ENCODE measurements at regions not wholly inside any gene's neighbourhood (a gene's known extent, or its start where the extent isn't known, plus 50 kb on each side); places are given as distances from the start of the nearest gene placed in this dataset.

GRCh38 chr9:86854898-86855523 is 92.3 kb downstream of the GAS1 start:
- H3K4me3 ChIP-seq (ENCODE audit: low read length) = no peak overlapping the region
- no peaks in the 10 kb centered on the region for H3K27me3 ChIP-seq (ENCODE audit: insufficient read depth, low read length)
- no peaks in the 10 kb centered on the region for H3K36me3 ChIP-seq (ENCODE audit: insufficient read depth, low read length)
- no peak overlapping the region for H2AFZ ChIP-seq (ENCODE audit: low read depth, low read length)
- no peaks in the 10 kb centered on the region for H3K9me3 ChIP-seq (ENCODE audit: low read length)
- peaks cover 17% of the 10 kb centered on the region for H3K4me1 ChIP-seq (ENCODE audit: insufficient read depth, low read length)

DNA sequence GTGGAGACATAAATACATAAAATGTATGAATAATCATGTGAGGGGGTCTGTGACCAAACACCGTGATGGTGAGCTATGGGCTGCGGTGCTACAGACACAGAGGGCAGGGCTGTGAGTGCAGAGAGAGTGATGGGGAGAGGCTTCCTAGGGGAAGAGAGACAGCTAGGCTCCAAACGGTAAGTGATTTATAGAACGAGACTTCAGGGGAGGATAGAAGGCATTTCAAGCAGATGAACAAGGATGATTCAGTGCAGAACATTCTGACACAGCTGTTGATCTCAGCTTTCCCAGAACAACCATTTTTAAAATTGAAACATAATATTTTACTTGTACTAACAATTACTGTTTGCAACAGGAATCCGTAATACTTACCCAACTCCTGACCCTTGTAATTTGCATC is 100.7 kb downstream of the GAS1 start:
- no peaks in the 10 kb centered on the region for H3K9me3 ChIP-seq (ENCODE audit: low read length)
- no peaks in the 10 kb centered on the region for H3K36me3 ChIP-seq (ENCODE audit: insufficient read depth, low read length)
- H2AFZ ChIP-seq (ENCODE audit: low read depth, low read length) = no peak overlapping the region
- H3K4me1 ChIP-seq (ENCODE audit: insufficient read depth, low read length) = no peaks in the 10 kb centered on the region
- no peaks in the 10 kb centered on the region for H3K27me3 ChIP-seq (ENCODE audit: insufficient read depth, low read length)
- H3K4me3 ChIP-seq (ENCODE audit: low read length) = no peak overlapping the region

DNA sequence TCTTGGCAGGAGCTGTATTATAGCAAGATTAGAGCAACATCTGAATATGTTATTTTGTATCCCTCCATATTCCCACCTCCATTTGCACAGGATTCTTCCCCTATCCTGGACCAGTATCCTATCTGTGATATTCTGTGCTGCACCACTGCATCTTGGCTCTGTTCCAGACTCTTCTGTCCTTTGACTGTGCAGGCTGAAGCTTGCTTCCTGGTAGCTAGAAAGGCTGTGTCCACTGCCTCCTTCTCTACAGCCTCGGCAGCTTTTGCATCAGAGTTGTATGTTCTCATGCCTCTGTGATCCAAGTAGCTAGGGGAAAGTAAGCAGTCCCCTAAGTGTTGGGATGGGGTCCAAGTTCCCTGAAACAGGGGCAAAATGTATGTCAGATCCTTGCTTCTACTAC is 104.1 kb downstream of the GAS1 start:
- Histone ChIP-seq H3K9me3 (ENCODE audit: low read length) (no peaks in the 10 kb centered on the region), H3K4me1 (ENCODE audit: insufficient read depth, low read length) (no peaks in the 10 kb centered on the region), H3K36me3 (ENCODE audit: insufficient read depth, low read length) (no peaks in the 10 kb centered on the region), H3K4me3 (ENCODE audit: low read length) (no peak overlapping the region), H3K27me3 (ENCODE audit: insufficient read depth, low read length) (no peaks in the 10 kb centered on the region), H2AFZ (ENCODE audit: low read depth, low read length) (no peak overlapping the region)

GRCh38 chr9:86842573-86842972 is 104.7 kb downstream of the GAS1 start:
- Histone ChIP-seq H3K9me3 (ENCODE audit: low read length) (no peaks in the 10 kb centered on the region), H3K36me3 (ENCODE audit: insufficient read depth, low read length) (no peaks in the 10 kb centered on the region), H3K4me3 (ENCODE audit: low read length) (no peak overlapping the region), H3K27me3 (ENCODE audit: insufficient read depth, low read length) (peaks cover 4% of the 10 kb centered on the region), H3K4me1 (ENCODE audit: insufficient read depth, low read length) (no peaks in the 10 kb centered on the region), H2AFZ (ENCODE audit: low read depth, low read length) (no peak overlapping the region)

GRCh38 chr9:86839522-86839921 is 107.8 kb downstream of the GAS1 start:
- H3K36me3 ChIP-seq (ENCODE audit: insufficient read depth, low read length) = no peaks in the 10 kb centered on the region
- no peak overlapping the region for H3K4me3 ChIP-seq (ENCODE audit: low read length)
- H3K4me1 ChIP-seq (ENCODE audit: insufficient read depth, low read length) = no peaks in the 10 kb centered on the region
- H3K9me3 ChIP-seq (ENCODE audit: low read length) = no peaks in the 10 kb centered on the region
- no peak overlapping the region for H2AFZ ChIP-seq (ENCODE audit: low read depth, low read length)
- peaks cover 4% of the 10 kb centered on the region for H3K27me3 ChIP-seq (ENCODE audit: insufficient read depth, low read length)

DNA sequence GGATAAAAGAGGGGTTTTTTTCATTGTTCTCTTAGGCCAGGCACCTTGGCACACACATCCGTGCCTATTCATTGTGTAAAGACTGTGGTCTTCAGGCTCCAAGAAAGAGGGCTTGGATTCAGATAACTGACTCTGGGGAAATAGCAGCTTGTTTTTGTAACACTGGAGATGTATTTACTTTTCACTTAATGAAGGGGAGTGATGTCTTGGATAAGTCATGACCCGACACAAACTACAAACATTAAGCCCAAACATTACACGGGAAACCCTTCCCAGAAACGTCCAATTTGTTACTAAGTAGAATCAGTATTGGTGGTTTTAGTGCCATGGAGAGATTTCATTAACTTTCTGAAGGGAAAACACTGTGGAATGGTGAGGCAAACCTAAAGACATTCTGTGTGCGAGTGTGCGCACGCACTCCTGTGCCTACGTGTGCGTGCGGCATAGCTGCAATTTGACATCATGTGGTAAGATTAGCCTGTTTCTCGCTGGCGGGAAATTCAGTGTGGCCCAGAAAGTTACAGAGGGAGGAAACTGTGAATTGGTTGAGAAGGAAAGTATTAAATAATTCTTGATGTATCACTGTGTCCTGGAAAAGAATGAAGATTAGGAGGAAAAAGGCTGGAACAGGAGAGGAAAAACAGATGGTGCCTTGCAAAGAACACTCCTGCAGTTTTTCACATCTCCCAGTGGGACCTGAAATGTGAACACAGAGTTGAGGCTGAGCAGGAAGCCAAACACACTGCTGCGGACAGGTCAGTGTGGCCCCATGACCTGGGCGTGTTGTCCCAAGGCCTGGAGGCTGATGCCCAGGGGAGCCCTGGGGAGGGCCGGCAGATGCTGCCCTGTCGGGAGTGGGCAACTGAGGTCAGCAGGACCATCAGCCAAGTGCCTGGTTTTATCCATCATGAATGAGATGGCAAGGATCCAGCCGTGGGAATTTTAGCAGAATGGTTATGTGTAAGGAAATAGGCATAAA is 108.5 kb downstream of the GAS1 start:
- Histone ChIP-seq H2AFZ (ENCODE audit: low read depth, low read length) (no peak overlapping the region), H3K27me3 (ENCODE audit: insufficient read depth, low read length) (peaks cover 4% of the 10 kb centered on the region), H3K4me1 (ENCODE audit: insufficient read depth, low read length) (no peaks in the 10 kb centered on the region)

DNA sequence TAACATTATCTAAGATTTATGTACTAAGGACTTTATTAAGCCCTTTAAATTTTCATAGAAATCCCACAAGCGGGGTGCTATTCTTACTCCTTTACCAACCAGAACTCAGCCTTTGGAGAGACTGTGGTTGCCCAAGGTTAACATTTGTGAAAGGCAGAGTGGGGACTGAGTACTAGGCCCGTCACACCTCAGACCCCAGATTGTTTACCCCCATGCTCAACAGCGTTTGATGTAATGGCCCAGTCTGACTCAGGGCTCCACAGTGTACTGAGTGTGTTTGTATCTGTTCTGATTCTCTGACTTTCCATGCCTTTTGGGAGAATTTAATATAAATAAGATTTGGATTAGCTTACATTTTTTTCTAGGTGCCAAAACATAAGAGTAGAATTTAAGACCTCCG is 110.0 kb downstream of the GAS1 start:
- Histone ChIP-seq H3K27me3 (ENCODE audit: insufficient read depth, low read length) (peaks cover 4% of the 10 kb centered on the region), H3K4me1 (ENCODE audit: insufficient read depth, low read length) (no peaks in the 10 kb centered on the region)

More for the DNA sequence above, 108.5 kb downstream of the GAS1 start:
- Histone ChIP-seq H3K9me3 (ENCODE audit: low read length) (no peaks in the 10 kb centered on the region), H3K36me3 (ENCODE audit: insufficient read depth, low read length) (no peaks in the 10 kb centered on the region), H3K4me3 (ENCODE audit: low read length) (no peak overlapping the region)

GRCh38 chr9:86836797-86837196 is 110.5 kb downstream of the GAS1 start:
- Histone ChIP-seq H3K27me3 (ENCODE audit: insufficient read depth, low read length) (peaks cover 4% of the 10 kb centered on the region), H3K4me1 (ENCODE audit: insufficient read depth, low read length) (no peaks in the 10 kb centered on the region), H3K9me3 (ENCODE audit: low read length) (no peaks in the 10 kb centered on the region), H2AFZ (ENCODE audit: low read depth, low read length) (no peak overlapping the region), H3K4me3 (ENCODE audit: low read length) (no peak overlapping the region), H3K36me3 (ENCODE audit: insufficient read depth, low read length) (no peaks in the 10 kb centered on the region)

More for the DNA sequence above, 110.0 kb downstream of the GAS1 start:
- no peaks in the 10 kb centered on the region for H3K9me3 ChIP-seq (ENCODE audit: low read length)
- H2AFZ ChIP-seq (ENCODE audit: low read depth, low read length) = no peak overlapping the region
- no peaks in the 10 kb centered on the region for H3K36me3 ChIP-seq (ENCODE audit: insufficient read depth, low read length)
- no peak overlapping the region for H3K4me3 ChIP-seq (ENCODE audit: low read length)

- H3K36me3 ChIP-seq (ENCODE audit: insufficient read depth, low read length) = no peaks in the 10 kb centered on the region
- H3K4me3 ChIP-seq (ENCODE audit: low read length) = no peak overlapping the region
- H3K4me1 ChIP-seq (ENCODE audit: insufficient read depth, low read length) = no peaks in the 10 kb centered on the region
- H3K27me3 ChIP-seq (ENCODE audit: insufficient read depth, low read length) = peaks cover 4% of the 10 kb centered on the region
- no peaks in the 10 kb centered on the region for H3K9me3 ChIP-seq (ENCODE audit: low read length)
- H2AFZ ChIP-seq (ENCODE audit: low read depth, low read length) = no peak overlapping the region
Measured at GRCh38 chr9:86836266-86836665, 111.0 kb downstream of the GAS1 start.

GRCh38 chr9:86830356-86830755 is 117.0 kb downstream of the GAS1 start:
- H3K27me3 ChIP-seq (ENCODE audit: insufficient read depth, low read length) = peaks cover 11% of the 10 kb centered on the region
- no peaks in the 10 kb centered on the region for H3K36me3 ChIP-seq (ENCODE audit: insufficient read depth, low read length)
- no peak overlapping the region for H2AFZ ChIP-seq (ENCODE audit: low read depth, low read length)
- H3K4me3 ChIP-seq (ENCODE audit: low read length) = no peak overlapping the region
- H3K9me3 ChIP-seq (ENCODE audit: low read length) = no peaks in the 10 kb centered on the region
- no peaks in the 10 kb centered on the region for H3K4me1 ChIP-seq (ENCODE audit: insufficient read depth, low read length)

DNA sequence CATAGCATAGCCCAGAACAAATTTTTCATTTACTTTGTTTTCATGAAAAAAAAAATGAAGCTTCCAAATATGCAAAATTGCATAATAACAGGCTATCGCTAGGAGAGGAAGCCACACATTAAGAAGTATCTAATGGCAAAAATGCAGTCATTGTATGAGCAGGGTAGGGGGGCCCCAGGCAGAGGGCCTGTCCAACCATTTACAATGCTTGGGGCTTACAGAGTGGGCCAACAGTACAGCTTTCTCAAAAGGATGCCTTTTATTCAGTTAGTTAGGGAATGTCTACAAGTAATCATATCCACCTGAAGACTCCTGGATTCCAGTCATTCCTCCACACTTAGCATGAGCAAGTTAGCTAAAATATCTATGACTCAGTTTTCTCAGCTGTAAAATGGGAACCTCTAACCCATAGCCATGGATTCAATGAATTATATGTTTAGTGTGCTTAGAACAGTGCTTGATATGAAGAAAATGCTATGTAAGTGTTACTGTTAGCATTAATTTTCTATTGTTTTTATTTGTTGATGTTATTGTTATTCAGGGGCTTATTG is 117.7 kb downstream of the GAS1 start:
- no peaks in the 10 kb centered on the region for H3K36me3 ChIP-seq (ENCODE audit: insufficient read depth, low read length)

GRCh38 chr9:86828631-86829030 is 118.7 kb downstream of the GAS1 start:
- no peaks in the 10 kb centered on the region for H3K4me1 ChIP-seq (ENCODE audit: insufficient read depth, low read length)
- no peaks in the 10 kb centered on the region for H3K36me3 ChIP-seq (ENCODE audit: insufficient read depth, low read length)
- H2AFZ ChIP-seq (ENCODE audit: low read depth, low read length) = no peak overlapping the region
- no peak overlapping the region for H3K4me3 ChIP-seq (ENCODE audit: low read length)
- H3K27me3 ChIP-seq (ENCODE audit: insufficient read depth, low read length) = peaks cover 14% of the 10 kb centered on the region
- H3K9me3 ChIP-seq (ENCODE audit: low read length) = no peaks in the 10 kb centered on the region

More for the DNA sequence above, 117.7 kb downstream of the GAS1 start:
- Histone ChIP-seq H3K9me3 (ENCODE audit: low read length) (no peaks in the 10 kb centered on the region), H3K4me1 (ENCODE audit: insufficient read depth, low read length) (no peaks in the 10 kb centered on the region), H2AFZ (ENCODE audit: low read depth, low read length) (no peak overlapping the region), H3K4me3 (ENCODE audit: low read length) (no peak overlapping the region), H3K27me3 (ENCODE audit: insufficient read depth, low read length) (peaks cover 14% of the 10 kb centered on the region)

GRCh38 chr9:86827893-86828292 is 119.4 kb downstream of the GAS1 start:
- Histone ChIP-seq H3K27me3 (ENCODE audit: insufficient read depth, low read length) (peaks cover 14% of the 10 kb centered on the region), H2AFZ (ENCODE audit: low read depth, low read length) (no peak overlapping the region), H3K4me1 (ENCODE audit: insufficient read depth, low read length) (no peaks in the 10 kb centered on the region), H3K36me3 (ENCODE audit: insufficient read depth, low read length) (no peaks in the 10 kb centered on the region), H3K9me3 (ENCODE audit: low read length) (no peaks in the 10 kb centered on the region), H3K4me3 (ENCODE audit: low read length) (no peak overlapping the region)
